ENCODE measurements at regions not wholly inside any gene's neighbourhood (a gene's known extent, or its start where the extent isn't known, plus 50 kb on each side); places are given as distances from the start of the nearest gene placed in this dataset.
"Not testable (repeated sequence)": the region's sequence is repeated elsewhere in the genome, so short reads cannot be mapped to it uniquely, and the experiment has no call there.

- DNase-seq (ENCODE audit: insufficient read length, low spot score) (no peak), FAIRE-seq (no peak)
- TF ChIP-seq POLR2A (IDR thresholded peaks at IDR 0.05; ENCODE audit: low read depth, low read length), result no peak
These were observed 155.7 kb downstream of the S1PR1 start for GRCh38 chr1:101392552-101392951.

- FAIRE-seq, result no peak
- no peak for DNase-seq (ENCODE audit: insufficient read length, low spot score)
- no peak for TF ChIP-seq POLR2A (IDR thresholded peaks at IDR 0.05; ENCODE audit: low read depth, low read length)
These were observed 157.2 kb downstream of the S1PR1 start for GRCh38 chr1:101394041-101394440.

- DNase-seq (ENCODE audit: insufficient read length, low spot score) (no peak), FAIRE-seq (no peak)
- no peak for TF ChIP-seq POLR2A (IDR thresholded peaks at IDR 0.05; ENCODE audit: low read depth, low read length)
These were observed 162.4 kb downstream of the S1PR1 start for GRCh38 chr1:101399222-101399621.

- FAIRE-seq (no peak), DNase-seq (ENCODE audit: insufficient read length, low spot score) (no peak)
- TF ChIP-seq POLR2A (IDR thresholded peaks at IDR 0.05; ENCODE audit: low read depth, low read length), result no peak
These were observed 169.5 kb downstream of the S1PR1 start for GRCh38 chr1:101406271-101406670.

GRCh38 chr1:101406681-101407080 is 169.9 kb downstream of the S1PR1 start:
- no peak for DNase-seq (ENCODE audit: insufficient read length, low spot score)
- no peak for FAIRE-seq
- no peak for TF ChIP-seq POLR2A (IDR thresholded peaks at IDR 0.05; ENCODE audit: low read depth, low read length)

GRCh38 chr1:101407505-101408211 is 170.8 kb downstream of the S1PR1 start:
- TF ChIP-seq POLR2A (IDR thresholded peaks at IDR 0.05; ENCODE audit: low read depth, low read length), result no peak
- DNase-seq (ENCODE audit: insufficient read length, low spot score) (no peak), FAIRE-seq (no peak)

GRCh38 chr1:101408212-101409042 is 171.6 kb downstream of the S1PR1 start:
- no peak for FAIRE-seq
- no peak for DNase-seq (ENCODE audit: insufficient read length, low spot score)
- no peak for TF ChIP-seq POLR2A (IDR thresholded peaks at IDR 0.05; ENCODE audit: low read depth, low read length)

GRCh38 chr1:101409102-101409501 is 172.3 kb downstream of the S1PR1 start:
- DNase-seq (ENCODE audit: insufficient read length, low spot score) (no peak), FAIRE-seq (no peak)

GRCh38 chr1:101410048-101410878 is 173.4 kb downstream of the S1PR1 start:
- FAIRE-seq, result no peak

More at GRCh38 chr1:101409102-101409501, 172.3 kb downstream of the S1PR1 start:
- TF ChIP-seq POLR2A (IDR thresholded peaks at IDR 0.05; ENCODE audit: low read depth, low read length), result no peak

GRCh38 chr1:101420406-101420805 is 183.6 kb downstream of the S1PR1 start:
- no peak for TF ChIP-seq POLR2A (IDR thresholded peaks at IDR 0.05; ENCODE audit: low read depth, low read length)
- FAIRE-seq, result no peak
- DNase-seq (ENCODE audit: insufficient read length, low spot score), result no peak

More at GRCh38 chr1:101410048-101410878, 173.4 kb downstream of the S1PR1 start:
- no peak for DNase-seq (ENCODE audit: insufficient read length, low spot score)
- TF ChIP-seq POLR2A (IDR thresholded peaks at IDR 0.05; ENCODE audit: low read depth, low read length), result no peak

- DNase-seq (ENCODE audit: insufficient read length, low spot score); FAIRE-seq: not testable (repeated sequence)
These were observed 191.3 kb downstream of the S1PR1 start for GRCh38 chr1:101428083-101428482.

GRCh38 chr1:101428562-101428961 is 191.7 kb downstream of the S1PR1 start:
- FAIRE-seq (no peak), DNase-seq (ENCODE audit: insufficient read length, low spot score) (no peak)
- TF ChIP-seq POLR2A (IDR thresholded peaks at IDR 0.05; ENCODE audit: low read depth, low read length), result no peak

- FAIRE-seq (no peak), DNase-seq (ENCODE audit: insufficient read length, low spot score) (no peak)
- TF ChIP-seq POLR2A (IDR thresholded peaks at IDR 0.05; ENCODE audit: low read depth, low read length), result no peak
These were observed 195.2 kb downstream of the S1PR1 start for GRCh38 chr1:101431956-101432510.

Data from H54 (cell line).